Nephron (organoid): ENCODE measurements at regions not wholly inside any gene's neighbourhood (a gene's known extent, or its start where the extent isn't known, plus 50 kb on each side); places are given as distances from the start of the nearest gene placed in this dataset.
"Not testable (repeated sequence)": the region's sequence is repeated elsewhere in the genome, so short reads cannot be mapped to it uniquely, and the experiment has no call there.

Experiments used
- H3K27ac Mint-ChIP-seq, 3 experiments: 2 replicates each; pipeline ENCODE4 v1.8.0; 2020; ENCODE audit warnings: mixed read lengths in 3 of 3, mild to moderate bottlenecking in 2 of 3, moderate library complexity in 1 of 3
- H3K27me3 Mint-ChIP-seq: 2 replicates; pipeline ENCODE4 v1.8.0; 2021; ENCODE audit warnings: low read depth, mild to moderate bottlenecking, moderate library complexity, mixed read lengths
- H3K36me3 Mint-ChIP-seq: 2 replicates; pipeline ENCODE4 v1.8.0; 2020; ENCODE audit warnings: low read depth, mixed read lengths
- H3K4me1 Mint-ChIP-seq: 2 replicates; pipeline ENCODE4 v1.8.0; 2020; ENCODE audit warnings: mixed read lengths
- H3K4me3 Mint-ChIP-seq, 3 experiments: 2 replicates each; pipeline ENCODE4 v1.8.0; 2020; ENCODE audit warnings: mild to moderate bottlenecking in 3 of 3, mixed read lengths in 3 of 3, moderate library complexity in 2 of 3
- H3K9me3 Mint-ChIP-seq: 2 replicates; pipeline ENCODE4 v1.8.0; 2020; ENCODE audit warnings: mixed read lengths
- CTCF ChIP-seq, 3 experiments: fragments of 200-600 bp; sonication (generic); IDR thresholded peaks; one replicate each; pipeline ENCODE4 v1.5.0; 2021; ENCODE audit warnings: antibody characterized with exemption in 3 of 3; ENCODE audit not compliant: unreplicated experiment in 3 of 3

GRCh38 chr10:35824704-35825103 is 182.6 kb upstream of the FZD8 start:
- TF ChIP-seq CTCF (IDR thresholded peaks at IDR 0.05; ENCODE audit: unreplicated experiment in 3 of 3), result no peak
- H3K27ac Mint-ChIP-seq, result no peak overlapping the region
- H3K4me3 Mint-ChIP-seq, result no peak overlapping the region
- no peaks in the 10 kb centered on the region for H3K9me3 Mint-ChIP-seq
- peaks cover 27% of the 10 kb centered on the region for H3K4me1 Mint-ChIP-seq
- H3K27me3 Mint-ChIP-seq, result peaks cover 10% of the 10 kb centered on the region
- H3K36me3 Mint-ChIP-seq, result no peaks in the 10 kb centered on the region

GRCh38 chr10:35822316-35822715 is 180.2 kb upstream of the FZD8 start:
- no peaks in the 10 kb centered on the region for H3K36me3 Mint-ChIP-seq

GRCh38 chr10:35821339-35821911 is 179.3 kb upstream of the FZD8 start:
- Mint-ChIP-seq H3K4me1 (peaks cover 34% of the 10 kb centered on the region), H3K36me3 (no peaks in the 10 kb centered on the region), H3K9me3 (no peaks in the 10 kb centered on the region), H3K27ac (peak overlapping the region; percentile 33 to 76 (median 35)), H3K27me3 (peaks cover 4% of the 10 kb centered on the region), H3K4me3 (peak overlapping the region in 2 of 3 experiments; percentile 0 to 5)
- no peak for TF ChIP-seq CTCF (IDR thresholded peaks at IDR 0.05; ENCODE audit: unreplicated experiment in 3 of 3)

More at GRCh38 chr10:35822316-35822715, 180.2 kb upstream of the FZD8 start:
- H3K4me3 Mint-ChIP-seq, result no peak overlapping the region
- H3K27me3 Mint-ChIP-seq, result peaks cover 4% of the 10 kb centered on the region
- peak overlapping the region; percentile 33 to 76 (median 35) for H3K27ac Mint-ChIP-seq
- H3K9me3 Mint-ChIP-seq, result no peaks in the 10 kb centered on the region
- peaks cover 34% of the 10 kb centered on the region for H3K4me1 Mint-ChIP-seq
- peak in 1 of 3 experiments; percentile 21 for TF ChIP-seq CTCF (IDR thresholded peaks at IDR 0.05; ENCODE audit: unreplicated experiment in 3 of 3)

- Mint-ChIP-seq H3K36me3 (no peaks in the 10 kb centered on the region), H3K4me1 (peaks cover 34% of the 10 kb centered on the region), H3K27me3 (peaks cover 4% of the 10 kb centered on the region), H3K9me3 (no peaks in the 10 kb centered on the region), H3K4me3 (no peak overlapping the region), H3K27ac (peak overlapping the region in 1 of 3 experiments; percentile 76)
- no peak for TF ChIP-seq CTCF (IDR thresholded peaks at IDR 0.05; ENCODE audit: unreplicated experiment in 3 of 3)
Observed at GRCh38 chr10:35819736-35820135, 177.6 kb upstream of the FZD8 start.

GRCh38 chr10:35819011-35819410 is 176.9 kb upstream of the FZD8 start:
- Mint-ChIP-seq H3K27me3 (peaks cover 4% of the 10 kb centered on the region), H3K36me3 (no peaks in the 10 kb centered on the region), H3K27ac (peak overlapping the region in 1 of 3 experiments; percentile 12), H3K9me3 (no peaks in the 10 kb centered on the region), H3K4me1 (peaks cover 34% of the 10 kb centered on the region), H3K4me3 (no peak overlapping the region)
- no peak for TF ChIP-seq CTCF (IDR thresholded peaks at IDR 0.05; ENCODE audit: unreplicated experiment in 3 of 3)

- H3K4me1 Mint-ChIP-seq, result peaks cover 27% of the 10 kb centered on the region
- not testable (repeated sequence) for H3K4me3 Mint-ChIP-seq, H3K27me3 Mint-ChIP-seq, H3K9me3 Mint-ChIP-seq, H3K36me3 Mint-ChIP-seq, H3K27ac Mint-ChIP-seq
Observed at GRCh38 chr10:35817109-35817508, 175.0 kb upstream of the FZD8 start.
